PC-9 (cell line): ENCODE measurements at regions not wholly inside any gene's neighbourhood (a gene's known extent, or its start where the extent isn't known, plus 50 kb on each side); places are given as distances from the start of the nearest gene placed in this dataset.

Source experiments
- EZH2 ChIP-seq: fragments of 200-600 bp; sonication (generic); IDR thresholded peaks from 2 replicates; pipeline ENCODE4 v1.8.0; 2017; ENCODE audit warnings: antibody characterized with exemption, low read depth
- TF ChIP-seq, protein P1 (sequence below): fragments of 200-600 bp; sonication (generic); conservative IDR thresholded peaks from 2 replicates; pipeline ENCODE4 v1.6.1; 2017; ENCODE audit warnings: mixed run types, antibody characterized with exemption, mild to moderate bottlenecking, moderate library complexity

DNA sequence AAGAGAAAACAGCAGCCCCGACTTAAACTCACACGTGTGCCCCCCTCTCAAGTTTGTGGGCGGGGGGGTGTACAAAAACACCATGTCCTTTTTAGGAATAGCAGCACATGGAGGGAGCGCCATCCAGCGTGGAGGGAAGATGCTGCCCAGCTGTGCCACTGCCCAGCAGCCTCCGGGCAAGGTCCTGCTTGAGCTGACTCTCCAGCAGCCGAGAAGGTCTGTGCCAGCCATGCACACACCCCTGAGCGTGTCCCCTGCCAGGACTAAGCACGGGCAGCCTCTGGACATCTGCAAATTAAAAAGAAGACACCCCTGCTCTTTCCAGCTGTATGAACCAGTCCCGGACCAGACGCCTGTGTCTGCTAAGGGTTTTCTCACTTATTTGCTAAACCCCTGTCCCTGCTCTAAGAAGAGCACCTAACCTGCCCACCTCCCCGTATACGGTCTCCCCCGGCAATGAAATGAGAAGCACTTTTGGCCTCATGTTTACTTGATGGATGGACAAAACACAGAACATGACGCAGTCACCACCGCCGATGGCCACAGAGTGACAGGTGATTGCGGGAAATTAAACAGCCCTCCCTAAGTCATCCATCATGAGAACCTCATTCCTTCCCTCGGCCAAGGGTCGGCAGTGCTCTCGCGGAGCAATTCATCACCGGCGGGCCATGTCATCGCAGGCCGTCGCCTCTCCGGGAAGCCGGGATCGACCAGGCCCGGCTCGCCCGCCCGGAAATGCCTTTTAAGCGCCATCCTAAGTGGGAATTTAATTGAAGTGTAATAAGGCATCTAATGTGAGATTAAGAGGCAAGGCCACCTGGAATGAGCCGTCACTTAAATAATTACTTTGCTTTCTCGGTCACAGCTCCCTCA lies 96.9 kb downstream of the OLFM1 start:
- TF ChIP-seq, protein P1, sequence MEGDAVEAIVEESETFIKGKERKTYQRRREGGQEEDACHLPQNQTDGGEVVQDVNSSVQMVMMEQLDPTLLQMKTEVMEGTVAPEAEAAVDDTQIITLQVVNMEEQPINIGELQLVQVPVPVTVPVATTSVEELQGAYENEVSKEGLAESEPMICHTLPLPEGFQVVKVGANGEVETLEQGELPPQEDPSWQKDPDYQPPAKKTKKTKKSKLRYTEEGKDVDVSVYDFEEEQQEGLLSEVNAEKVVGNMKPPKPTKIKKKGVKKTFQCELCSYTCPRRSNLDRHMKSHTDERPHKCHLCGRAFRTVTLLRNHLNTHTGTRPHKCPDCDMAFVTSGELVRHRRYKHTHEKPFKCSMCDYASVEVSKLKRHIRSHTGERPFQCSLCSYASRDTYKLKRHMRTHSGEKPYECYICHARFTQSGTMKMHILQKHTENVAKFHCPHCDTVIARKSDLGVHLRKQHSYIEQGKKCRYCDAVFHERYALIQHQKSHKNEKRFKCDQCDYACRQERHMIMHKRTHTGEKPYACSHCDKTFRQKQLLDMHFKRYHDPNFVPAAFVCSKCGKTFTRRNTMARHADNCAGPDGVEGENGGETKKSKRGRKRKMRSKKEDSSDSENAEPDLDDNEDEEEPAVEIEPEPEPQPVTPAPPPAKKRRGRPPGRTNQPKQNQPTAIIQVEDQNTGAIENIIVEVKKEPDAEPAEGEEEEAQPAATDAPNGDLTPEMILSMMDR, result no peak
- TF ChIP-seq EZH2, result no peak
